Endothelial cell of umbilical vein (primary cell): ENCODE measurements at regions not wholly inside any gene's neighbourhood (a gene's known extent, or its start where the extent isn't known, plus 50 kb on each side); places are given as distances from the start of the nearest gene placed in this dataset.

Experiments used
- BruUV-seq: library from RNA; stranded (reverse); fragments of 400-500 nt; replicated peaks from 2 replicates; lab custom pipeline; 2021; lab: Mats Ljungman, UMichigan
- CTCF ChIA-PET: fragments of 300-600, 350-600 bp; sonication (Branson Sonifier 250); formaldehyde crosslinking; loops from one replicate; lab custom pipeline; 2021; ENCODE audit warnings: antibody characterized with exemption, inconsistent platforms; lab: Charles Lee
- POLR2A ChIA-PET: fragments of 300-600, 350-600 bp; sonication (Branson Sonifier 250); formaldehyde crosslinking; loops from one replicate; lab custom pipeline; 2021; ENCODE audit warnings: antibody characterized with exemption, inconsistent platforms; lab: Charles Lee
- DNase-seq: peaks from one replicate; pipeline ENCODE4 v3.0.0-alpha.2; 2011; ENCODE audit warnings: low read depth, low spot score
- FAIRE-seq: peaks from 2 replicates; lab custom pipeline; 2011; peaks lifted over from hg19 to GRCh38; lab: Jason Lieb, UNC
- H2AFZ ChIP-seq: 2 replicates; pipeline ENCODE4 v1.6.0; 2012; ENCODE audit warnings: low read depth, low read length, control low read depth, inconsistent platforms
- H3K27ac ChIP-seq: 2 replicates; pipeline ENCODE4 v1.5.1; 2011; ENCODE audit warnings: low read depth, mild to moderate bottlenecking, control low read depth, low read length, moderate library complexity; ENCODE audit not compliant: insufficient read depth
- H3K27me3 ChIP-seq, 2 experiments: 2 replicates each; pipeline versions ENCODE4 v1.6.0 to v1.6.1; 2011; ENCODE audit warnings: low read length in 2 of 2, mixed read lengths in 1 of 2; ENCODE audit not compliant: control insufficient read depth in 2 of 2, insufficient read depth in 2 of 2
- H3K36me3 ChIP-seq, 2 experiments: 2 replicates in 1 of 2; 3 replicates in 1 of 2; pipeline ENCODE4 v1.5.1; 2011; ENCODE audit warnings: low read length in 2 of 2, mild to moderate bottlenecking in 1 of 2, moderate library complexity in 1 of 2; ENCODE audit not compliant: control insufficient read depth in 2 of 2, insufficient read depth in 2 of 2; ENCODE audit errors: extremely low read depth in 1 of 2
- H3K4me1 ChIP-seq: 3 replicates; pipeline ENCODE4 v1.5.1; 2011; ENCODE audit warnings: mild to moderate bottlenecking, low read length; ENCODE audit not compliant: control insufficient read depth, insufficient read depth; ENCODE audit errors: extremely low read depth
- H3K4me2 ChIP-seq: 2 replicates; pipeline ENCODE4 v1.6.1; 2011; ENCODE audit warnings: low read length, control low read depth, mixed read lengths; ENCODE audit not compliant: insufficient read depth
- H3K4me3 ChIP-seq, 3 experiments: fragments of 200-600 bp in 1 of 3; sonication (generic), shearing (Covaris generic) in 1 of 3; replicated peaks in 1 of 3; 2 replicates each; pipeline ENCODE4 v1.5.1; 2011 to 2016; ENCODE audit warnings: control low read depth in 3 of 3, low read length in 3 of 3, mild to moderate bottlenecking in 2 of 3, inconsistent platforms in 1 of 3, low read depth in 1 of 3, moderate library complexity in 1 of 3; ENCODE audit not compliant: insufficient read depth in 1 of 3
- H3K79me2 ChIP-seq: 2 replicates; pipeline ENCODE4 v1.6.0; 2012; ENCODE audit warnings: low read length, inconsistent platforms; ENCODE audit not compliant: control insufficient read depth, insufficient read depth
- H3K9ac ChIP-seq: replicated peaks from 2 replicates; pipeline ENCODE3; 2011; ENCODE audit warnings: low read length, control low read depth; ENCODE audit not compliant: insufficient read depth; ENCODE audit errors: extremely low read depth
- H3K9me1 ChIP-seq: replicated peaks from 3 replicates; pipeline ENCODE4 v1.6.0; 2011; ENCODE audit warnings: mild to moderate bottlenecking, low read length; ENCODE audit not compliant: control insufficient read depth, insufficient read depth; ENCODE audit errors: extremely low read depth
- H3K9me3 ChIP-seq: replicated peaks from 2 replicates; pipeline ENCODE4 v1.5.1; 2012; ENCODE audit warnings: low read length, inconsistent platforms; ENCODE audit not compliant: control insufficient read depth, insufficient read depth
- H4K20me1 ChIP-seq: replicated peaks from 2 replicates; pipeline ENCODE3; 2011; ENCODE audit warnings: mild to moderate bottlenecking, low read length; ENCODE audit not compliant: control insufficient read depth, insufficient read depth; ENCODE audit errors: extremely low read depth
- EZH2 ChIP-seq: IDR thresholded peaks from 2 replicates; pipeline ENCODE4 v1.6.1; 2012; ENCODE audit warnings: borderline replicate concordance, low read depth, mild to moderate bottlenecking, moderate library complexity, low read length, inconsistent platforms; ENCODE audit not compliant: severe bottlenecking
- FOS ChIP-seq: IDR thresholded peaks from 2 replicates; pipeline ENCODE4 v1.6.1; 2011; ENCODE audit warnings: mild to moderate bottlenecking, low read length, moderate library complexity, borderline replicate concordance; ENCODE audit not compliant: insufficient read depth
- GATA2 ChIP-seq: IDR thresholded peaks from 2 replicates; pipeline ENCODE4 v1.7.0; 2011; ENCODE audit warnings: low read depth, mild to moderate bottlenecking, moderate library complexity, mixed read lengths, low read length; ENCODE audit not compliant: insufficient read length, insufficient read depth
- JUN ChIP-seq: IDR thresholded peaks from 2 replicates; pipeline ENCODE4 v1.6.1; 2011; ENCODE audit warnings: borderline replicate concordance, low read depth; ENCODE audit not compliant: insufficient read length, insufficient read depth
- MYC ChIP-seq: IDR thresholded peaks from one replicate; pipeline ENCODE4 v1.6.1; 2011; ENCODE audit warnings: mild to moderate bottlenecking, low read depth, low read length
- POLR2A ChIP-seq: IDR thresholded peaks from 2 replicates; pipeline ENCODE4 v1.6.1; 2012; ENCODE audit warnings: low read depth, mild to moderate bottlenecking, control low read depth, low read length
- POLR2AphosphoS5 ChIP-seq: IDR thresholded peaks from 2 replicates; pipeline ENCODE4 v1.6.1; 2012; ENCODE audit warnings: low read depth, mild to moderate bottlenecking, control low read depth, low read length, moderate library complexity; ENCODE audit not compliant: insufficient read depth
- dilution Hi-C: fragments of 300-500 bp; cut with MboI; formaldehyde crosslinking; loops from one replicate; pipeline ENCODE4 v1.15.0; 2019; ENCODE audit warnings: low sequenced_read_pairs; ENCODE audit not compliant: extremely low pct_ligation_motif_present
- intact Hi-C: fragments of 100-400 bp; cut with micrococcal nuclease; formaldehyde crosslinking; loops from one replicate; pipeline ENCODE4 v1.10.0; 2022
- TF ChIP-seq, protein P1 (sequence below): IDR thresholded peaks from 2 replicates; pipeline ENCODE4 v1.6.1; 2011; ENCODE audit not compliant: insufficient read depth, insufficient read length
- TF ChIP-seq, protein P2 (sequence below), 2 donors: IDR thresholded peaks; 1 replicate in 1 of 2; 2 replicates in 1 of 2; pipeline ENCODE4 v1.5.1; 2011; ENCODE audit warnings: low read length in 2 of 2, mild to moderate bottlenecking in 2 of 2, moderate library complexity in 2 of 2, control low read depth in 1 of 2, inconsistent platforms in 1 of 2, low read depth in 1 of 2; ENCODE audit not compliant: insufficient read depth in 1 of 2; ENCODE audit errors: extremely low read depth in 1 of 2

GRCh38 chr5:66407765-66408164, 188.4 kb upstream of the MAST4 start:
- CTCF ChIA-PET, result no interaction called here
- H3K4me1 ChIP-seq, result no peaks in the 10 kb centered on the region
- no peaks in the 10 kb centered on the region for H3K9me3 ChIP-seq
- TF ChIP-seq JUN, result no peak
- TF ChIP-seq POLR2AphosphoS5, result no peak
- TF ChIP-seq EZH2, result no peak
- no peak for TF ChIP-seq MYC
- TF ChIP-seq, protein P1, sequence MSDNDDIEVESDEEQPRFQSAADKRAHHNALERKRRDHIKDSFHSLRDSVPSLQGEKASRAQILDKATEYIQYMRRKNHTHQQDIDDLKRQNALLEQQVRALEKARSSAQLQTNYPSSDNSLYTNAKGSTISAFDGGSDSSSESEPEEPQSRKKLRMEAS, result no peak
- TF ChIP-seq, protein P2, sequence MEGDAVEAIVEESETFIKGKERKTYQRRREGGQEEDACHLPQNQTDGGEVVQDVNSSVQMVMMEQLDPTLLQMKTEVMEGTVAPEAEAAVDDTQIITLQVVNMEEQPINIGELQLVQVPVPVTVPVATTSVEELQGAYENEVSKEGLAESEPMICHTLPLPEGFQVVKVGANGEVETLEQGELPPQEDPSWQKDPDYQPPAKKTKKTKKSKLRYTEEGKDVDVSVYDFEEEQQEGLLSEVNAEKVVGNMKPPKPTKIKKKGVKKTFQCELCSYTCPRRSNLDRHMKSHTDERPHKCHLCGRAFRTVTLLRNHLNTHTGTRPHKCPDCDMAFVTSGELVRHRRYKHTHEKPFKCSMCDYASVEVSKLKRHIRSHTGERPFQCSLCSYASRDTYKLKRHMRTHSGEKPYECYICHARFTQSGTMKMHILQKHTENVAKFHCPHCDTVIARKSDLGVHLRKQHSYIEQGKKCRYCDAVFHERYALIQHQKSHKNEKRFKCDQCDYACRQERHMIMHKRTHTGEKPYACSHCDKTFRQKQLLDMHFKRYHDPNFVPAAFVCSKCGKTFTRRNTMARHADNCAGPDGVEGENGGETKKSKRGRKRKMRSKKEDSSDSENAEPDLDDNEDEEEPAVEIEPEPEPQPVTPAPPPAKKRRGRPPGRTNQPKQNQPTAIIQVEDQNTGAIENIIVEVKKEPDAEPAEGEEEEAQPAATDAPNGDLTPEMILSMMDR (IDR thresholded peaks at IDR 0.05; ENCODE audit: extremely low read depth in 1 of 2, insufficient read depth in 1 of 2, low read depth in 1 of 2, low read length in 2 of 2), result no peak
- no peak for TF ChIP-seq GATA2
- no peak for TF ChIP-seq POLR2A
- TF ChIP-seq FOS, result no peak
- no peak overlapping the region for H3K4me2 ChIP-seq
- H3K27me3 ChIP-seq, result no peaks in the 10 kb centered on the region
- no TSS peak for BruUV-seq
- no peak overlapping the region for H3K4me3 ChIP-seq
- no peaks in the 10 kb centered on the region for H3K79me2 ChIP-seq
- FAIRE-seq, result no peak
- no peaks in the 10 kb centered on the region for H3K36me3 ChIP-seq
- DNase-seq, result no peak
- H3K27ac ChIP-seq, result no peak overlapping the region
- dilution Hi-C loops, result no loop called here
- intact Hi-C loops, result no loop called here
- H2AFZ ChIP-seq, result no peak overlapping the region
- H3K9ac ChIP-seq, result no peak overlapping the region
- H3K9me1 ChIP-seq, result no peaks in the 10 kb centered on the region
- POLR2A ChIA-PET, result no interaction called here
- no peaks in the 10 kb centered on the region for H4K20me1 ChIP-seq
